Uterus (tissue), 2 donors: ENCODE measurements at regions not wholly inside any gene's neighbourhood (a gene's known extent, or its start where the extent isn't known, plus 50 kb on each side); places are given as distances from the start of the nearest gene placed in this dataset.

ENCODE experiments used
- CTCF ChIP-seq, 4 experiments: fragments of 200-600 bp in 2 of 4; fragments of 450-650 bp in 2 of 4; sonication (generic) in 2 of 4; IDR thresholded peaks; one replicate each; pipeline ENCODE4 v1.5.1; 2016 to 2019; ENCODE audit warnings: antibody characterized with exemption in 4 of 4, mild to moderate bottlenecking in 2 of 4, moderate library complexity in 1 of 4
- POLR2A ChIP-seq, 2 donors: fragments of 450-650 bp; IDR thresholded peaks; one replicate each; pipeline ENCODE4 v1.6.1; 2016; ENCODE audit warnings: antibody characterized with exemption in 2 of 2, mild to moderate bottlenecking in 1 of 2, moderate library complexity in 1 of 2

GRCh38 chr7:26513948-26514347, 222.3 kb downstream of the SNX10 start:
- TF ChIP-seq CTCF (IDR thresholded peaks at IDR 0.05), result no peak
- TF ChIP-seq POLR2A (IDR thresholded peaks at IDR 0.05), result no peak
